Endothelial cell of umbilical vein (primary cell): ENCODE measurements at regions not wholly inside any gene's neighbourhood (a gene's known extent, or its start where the extent isn't known, plus 50 kb on each side); places are given as distances from the start of the nearest gene placed in this dataset.

ENCODE experiments used
- BruUV-seq: library from RNA; stranded (reverse); fragments of 400-500 nt; replicated peaks from 2 replicates; lab custom pipeline; 2021; lab: Mats Ljungman, UMichigan
- CTCF ChIA-PET: fragments of 300-600, 350-600 bp; sonication (Branson Sonifier 250); formaldehyde crosslinking; loops from one replicate; lab custom pipeline; 2021; ENCODE audit warnings: antibody characterized with exemption, inconsistent platforms; lab: Charles Lee
- POLR2A ChIA-PET: fragments of 300-600, 350-600 bp; sonication (Branson Sonifier 250); formaldehyde crosslinking; loops from one replicate; lab custom pipeline; 2021; ENCODE audit warnings: antibody characterized with exemption, inconsistent platforms; lab: Charles Lee
- DNase-seq: peaks from one replicate; pipeline ENCODE4 v3.0.0-alpha.2; 2011; ENCODE audit warnings: low read depth, low spot score
- FAIRE-seq: peaks from 2 replicates; lab custom pipeline; 2011; peaks lifted over from hg19 to GRCh38; lab: Jason Lieb, UNC
- H2AFZ ChIP-seq: 2 replicates; pipeline ENCODE4 v1.6.0; 2012; ENCODE audit warnings: low read depth, low read length, control low read depth, inconsistent platforms
- H3K27ac ChIP-seq: 2 replicates; pipeline ENCODE4 v1.5.1; 2011; ENCODE audit warnings: low read depth, mild to moderate bottlenecking, control low read depth, low read length, moderate library complexity; ENCODE audit not compliant: insufficient read depth
- H3K27me3 ChIP-seq, 2 experiments: 2 replicates each; pipeline versions ENCODE4 v1.6.0 to v1.6.1; 2011; ENCODE audit warnings: low read length in 2 of 2, mixed read lengths in 1 of 2; ENCODE audit not compliant: control insufficient read depth in 2 of 2, insufficient read depth in 2 of 2
- H3K36me3 ChIP-seq, 2 experiments: 2 replicates in 1 of 2; 3 replicates in 1 of 2; pipeline ENCODE4 v1.5.1; 2011; ENCODE audit warnings: low read length in 2 of 2, mild to moderate bottlenecking in 1 of 2, moderate library complexity in 1 of 2; ENCODE audit not compliant: control insufficient read depth in 2 of 2, insufficient read depth in 2 of 2; ENCODE audit errors: extremely low read depth in 1 of 2
- H3K4me1 ChIP-seq: 3 replicates; pipeline ENCODE4 v1.5.1; 2011; ENCODE audit warnings: mild to moderate bottlenecking, low read length; ENCODE audit not compliant: control insufficient read depth, insufficient read depth; ENCODE audit errors: extremely low read depth
- H3K4me2 ChIP-seq: 2 replicates; pipeline ENCODE4 v1.6.1; 2011; ENCODE audit warnings: low read length, control low read depth, mixed read lengths; ENCODE audit not compliant: insufficient read depth
- H3K4me3 ChIP-seq, 3 experiments: fragments of 200-600 bp in 1 of 3; sonication (generic), shearing (Covaris generic) in 1 of 3; replicated peaks in 1 of 3; 2 replicates each; pipeline ENCODE4 v1.5.1; 2011 to 2016; ENCODE audit warnings: control low read depth in 3 of 3, low read length in 3 of 3, mild to moderate bottlenecking in 2 of 3, inconsistent platforms in 1 of 3, low read depth in 1 of 3, moderate library complexity in 1 of 3; ENCODE audit not compliant: insufficient read depth in 1 of 3
- H3K79me2 ChIP-seq: 2 replicates; pipeline ENCODE4 v1.6.0; 2012; ENCODE audit warnings: low read length, inconsistent platforms; ENCODE audit not compliant: control insufficient read depth, insufficient read depth
- H3K9ac ChIP-seq: replicated peaks from 2 replicates; pipeline ENCODE3; 2011; ENCODE audit warnings: low read length, control low read depth; ENCODE audit not compliant: insufficient read depth; ENCODE audit errors: extremely low read depth
- H3K9me1 ChIP-seq: replicated peaks from 3 replicates; pipeline ENCODE4 v1.6.0; 2011; ENCODE audit warnings: mild to moderate bottlenecking, low read length; ENCODE audit not compliant: control insufficient read depth, insufficient read depth; ENCODE audit errors: extremely low read depth
- H3K9me3 ChIP-seq: replicated peaks from 2 replicates; pipeline ENCODE4 v1.5.1; 2012; ENCODE audit warnings: low read length, inconsistent platforms; ENCODE audit not compliant: control insufficient read depth, insufficient read depth
- H4K20me1 ChIP-seq: replicated peaks from 2 replicates; pipeline ENCODE3; 2011; ENCODE audit warnings: mild to moderate bottlenecking, low read length; ENCODE audit not compliant: control insufficient read depth, insufficient read depth; ENCODE audit errors: extremely low read depth
- CTCF ChIP-seq, 2 donors: IDR thresholded peaks; 1 replicate in 1 of 2; 2 replicates in 1 of 2; pipeline ENCODE4 v1.5.1; 2011; ENCODE audit warnings: low read length in 2 of 2, mild to moderate bottlenecking in 2 of 2, moderate library complexity in 2 of 2, control low read depth in 1 of 2, inconsistent platforms in 1 of 2, low read depth in 1 of 2; ENCODE audit not compliant: insufficient read depth in 1 of 2; ENCODE audit errors: extremely low read depth in 1 of 2
- EZH2 ChIP-seq: IDR thresholded peaks from 2 replicates; pipeline ENCODE4 v1.6.1; 2012; ENCODE audit warnings: borderline replicate concordance, low read depth, mild to moderate bottlenecking, moderate library complexity, low read length, inconsistent platforms; ENCODE audit not compliant: severe bottlenecking
- FOS ChIP-seq: IDR thresholded peaks from 2 replicates; pipeline ENCODE4 v1.6.1; 2011; ENCODE audit warnings: mild to moderate bottlenecking, low read length, moderate library complexity, borderline replicate concordance; ENCODE audit not compliant: insufficient read depth
- GATA2 ChIP-seq: IDR thresholded peaks from 2 replicates; pipeline ENCODE4 v1.7.0; 2011; ENCODE audit warnings: low read depth, mild to moderate bottlenecking, moderate library complexity, mixed read lengths, low read length; ENCODE audit not compliant: insufficient read length, insufficient read depth
- JUN ChIP-seq: IDR thresholded peaks from 2 replicates; pipeline ENCODE4 v1.6.1; 2011; ENCODE audit warnings: borderline replicate concordance, low read depth; ENCODE audit not compliant: insufficient read length, insufficient read depth
- MYC ChIP-seq: IDR thresholded peaks from one replicate; pipeline ENCODE4 v1.6.1; 2011; ENCODE audit warnings: mild to moderate bottlenecking, low read depth, low read length
- POLR2A ChIP-seq: IDR thresholded peaks from 2 replicates; pipeline ENCODE4 v1.6.1; 2012; ENCODE audit warnings: low read depth, mild to moderate bottlenecking, control low read depth, low read length
- POLR2AphosphoS5 ChIP-seq: IDR thresholded peaks from 2 replicates; pipeline ENCODE4 v1.6.1; 2012; ENCODE audit warnings: low read depth, mild to moderate bottlenecking, control low read depth, low read length, moderate library complexity; ENCODE audit not compliant: insufficient read depth
- dilution Hi-C: fragments of 300-500 bp; cut with MboI; formaldehyde crosslinking; loops from one replicate; pipeline ENCODE4 v1.15.0; 2019; ENCODE audit warnings: low sequenced_read_pairs; ENCODE audit not compliant: extremely low pct_ligation_motif_present
- intact Hi-C: fragments of 100-400 bp; cut with micrococcal nuclease; formaldehyde crosslinking; loops from one replicate; pipeline ENCODE4 v1.10.0; 2022
- TF ChIP-seq, protein P1 (sequence below): IDR thresholded peaks from 2 replicates; pipeline ENCODE4 v1.6.1; 2011; ENCODE audit not compliant: insufficient read depth, insufficient read length

DNA sequence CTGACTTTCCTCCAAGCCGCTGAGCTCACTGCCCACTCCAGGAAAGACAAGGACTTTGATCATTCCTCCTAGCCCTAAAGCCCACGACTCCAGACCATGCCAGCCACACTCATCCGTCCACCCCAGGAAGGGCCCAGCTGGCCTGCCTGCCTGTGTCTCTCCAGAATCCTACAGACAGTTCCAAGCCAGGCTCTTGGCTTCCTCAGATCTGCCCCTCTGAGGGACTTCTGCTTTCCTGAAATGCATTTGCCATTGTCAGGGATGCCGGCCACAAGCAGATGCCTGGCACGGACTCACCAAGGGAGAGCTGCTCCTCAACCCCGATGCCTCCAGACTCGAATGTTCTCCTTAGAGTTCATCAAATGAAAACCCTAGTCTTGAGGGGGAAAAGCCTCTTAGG, 155.8 kb downstream of the OAT start:
- CTCF ChIA-PET: interaction anchor here (1.6 to 3.7 kb wide), 2 partner anchors 126 to 268 kb away, joined by 4 to 13 read pairs; no protein-coding TSS in a partner anchor
- Histone ChIP-seq H3K9me1 (no peaks in the 10 kb centered on the region), H2AFZ (no peak overlapping the region), H3K27me3 (no peaks in the 10 kb centered on the region), H3K4me1 (no peaks in the 10 kb centered on the region), H3K36me3 (no peaks in the 10 kb centered on the region), H3K4me2 (no peak overlapping the region), H3K79me2 (no peaks in the 10 kb centered on the region), H3K4me3 (no peak overlapping the region), H3K9me3 (no peaks in the 10 kb centered on the region), H3K27ac (no peak overlapping the region), H4K20me1 (no peaks in the 10 kb centered on the region), H3K9ac (no peak overlapping the region)
- DNase-seq (no peak), FAIRE-seq (no peak)
- POLR2A ChIA-PET: no interaction called here
- no TSS peak for BruUV-seq
- intact Hi-C loops: loop anchor here (1.0 to 5.0 kb wide), 2 partner anchors 124 to 269 kb away; no protein-coding TSS in a partner anchor
- dilution Hi-C loops: no loop called here
- TF ChIP-seq, protein P1, sequence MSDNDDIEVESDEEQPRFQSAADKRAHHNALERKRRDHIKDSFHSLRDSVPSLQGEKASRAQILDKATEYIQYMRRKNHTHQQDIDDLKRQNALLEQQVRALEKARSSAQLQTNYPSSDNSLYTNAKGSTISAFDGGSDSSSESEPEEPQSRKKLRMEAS: no peak
- TF ChIP-seq GATA2: no peak
- no peak for TF ChIP-seq FOS
- no peak for TF ChIP-seq MYC
- no peak for TF ChIP-seq POLR2A
- TF ChIP-seq POLR2AphosphoS5: no peak
- TF ChIP-seq EZH2: no peak
- TF ChIP-seq CTCF (IDR thresholded peaks at IDR 0.05; ENCODE audit: extremely low read depth in 1 of 2, insufficient read depth in 1 of 2, low read depth in 1 of 2, low read length in 2 of 2): no peak
- no peak for TF ChIP-seq JUN
